Smooth muscle cell (in vitro differentiated cells): ENCODE measurements at regions not wholly inside any gene's neighbourhood (a gene's known extent, or its start where the extent isn't known, plus 50 kb on each side); places are given as distances from the start of the nearest gene placed in this dataset.

Experiments used
- DNase-seq: peaks from one replicate; lab custom pipeline; 2025; ENCODE audit not compliant: unreplicated experiment; lab: John Stamatoyannopoulos, UW
- H2AFZ ChIP-seq: fragments of 200-600 bp; sonication (generic); 2 replicates; pipeline ENCODE4 v1.6.0; 2016; ENCODE audit warnings: antibody characterized with exemption, low read depth, mild to moderate bottlenecking
- H3F3A ChIP-seq: fragments of 200-600 bp; sonication (generic); 2 replicates; pipeline ENCODE4 v1.6.0; 2017; ENCODE audit warnings: antibody characterized with exemption, low read depth
- H3K27ac ChIP-seq: fragments of 200-600 bp; sonication (generic); 2 replicates; pipeline ENCODE4 v1.5.1; 2016; ENCODE audit warnings: low read depth, mild to moderate bottlenecking
- H3K27me3 ChIP-seq: fragments of 200-600 bp; sonication (generic); 2 replicates; pipeline ENCODE4 v1.6.1; 2016; ENCODE audit warnings: low read depth, mild to moderate bottlenecking
- H3K36me3 ChIP-seq: fragments of 200-600 bp; sonication (generic); 2 replicates; pipeline ENCODE4 v1.5.1; 2016; ENCODE audit warnings: low read depth
- H3K4me1 ChIP-seq: fragments of 200-600 bp; sonication (generic); 2 replicates; pipeline ENCODE4 v1.5.1; 2016; ENCODE audit warnings: low read depth
- H3K4me2 ChIP-seq: fragments of 200-600 bp; sonication (generic); 2 replicates; pipeline ENCODE4 v1.6.0; 2016; ENCODE audit warnings: mild to moderate bottlenecking
- H3K4me3 ChIP-seq: fragments of 200-600 bp; sonication (generic); 2 replicates; pipeline ENCODE4 v1.5.1; 2016; ENCODE audit warnings: mild to moderate bottlenecking
- H3K79me2 ChIP-seq: fragments of 200-600 bp; sonication (generic); 2 replicates; pipeline ENCODE4 v1.6.0; 2016; ENCODE audit warnings: low read depth, mild to moderate bottlenecking
- H3K9ac ChIP-seq: fragments of 200-600 bp; sonication (generic); 2 replicates; pipeline ENCODE4 v1.6.0; 2016; ENCODE audit warnings: low read depth
- H3K9me3 ChIP-seq: fragments of 200-600 bp; sonication (generic); replicated peaks from 2 replicates; pipeline ENCODE4 v1.5.1; 2016; ENCODE audit warnings: low read depth
- H4K20me1 ChIP-seq: fragments of 200-600 bp; sonication (generic); 2 replicates; pipeline ENCODE4 v1.6.0; 2016; ENCODE audit warnings: low read depth
- CTCF ChIP-seq: fragments of 200-600 bp; sonication (generic); IDR thresholded peaks from 2 replicates; pipeline ENCODE4 v1.5.1; 2017; ENCODE audit warnings: borderline replicate concordance, mild to moderate bottlenecking, antibody characterized with exemption; ENCODE audit not compliant: insufficient read depth, poor library complexity, severe bottlenecking
- WGBS: methylation state at CpG from one replicate; pipeline ENCODE4 v1.1.7; 2016; ENCODE audit warnings: low lambda C conversion rate; 5-methylcytosine and 5-hydroxymethylcytosine counted together

GRCh38 chr4:129546531-129546930 is 450.6 kb downstream of the C4orf33 start:
- Histone ChIP-seq H4K20me1 (no peaks in the 10 kb centered on the region), H3K27ac (no peak overlapping the region), H3K27me3 (no peaks in the 10 kb centered on the region), H3K79me2 (no peaks in the 10 kb centered on the region), H3K36me3 (no peaks in the 10 kb centered on the region), H2AFZ (no peak overlapping the region), H3K9me3 (no peaks in the 10 kb centered on the region), H3K4me2 (no peak overlapping the region), H3K4me1 (no peaks in the 10 kb centered on the region), H3K4me3 (no peak overlapping the region), H3K9ac (no peak overlapping the region), H3F3A (no peaks in the 10 kb centered on the region)
- no peak for TF ChIP-seq CTCF
- DNase-seq = no peak
- 78% methylated on average over 1 of the region's 1 CpG for WGBS

GRCh38 chr4:129550281-129550785 is 454.4 kb downstream of the C4orf33 start:
- no peaks in the 10 kb centered on the region for H3K36me3 ChIP-seq
- no peaks in the 10 kb centered on the region for H4K20me1 ChIP-seq
- 30% methylated on average over 1 of the region's 1 CpG for WGBS

DNA sequence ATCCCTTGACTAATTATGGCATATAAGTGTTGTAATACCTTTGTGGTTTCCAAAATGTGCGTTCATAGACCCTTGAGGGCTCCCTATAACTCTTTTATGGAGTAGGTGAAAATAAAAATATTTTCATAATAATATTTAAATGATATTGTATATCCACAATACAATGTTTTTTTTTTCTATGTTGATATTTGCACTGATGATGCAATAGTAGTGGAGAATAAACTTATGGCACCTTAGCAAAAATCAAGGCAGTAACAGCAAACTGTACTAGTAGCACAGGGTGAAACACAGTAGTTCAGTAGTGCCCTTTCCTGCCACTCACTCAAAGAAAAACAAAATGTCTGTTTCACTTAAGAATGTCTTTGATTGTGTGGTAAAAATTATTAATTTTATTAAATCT is 465.3 kb downstream of the C4orf33 start:
- Histone ChIP-seq H3K4me3 (no peak overlapping the region), H3K9me3 (no peaks in the 10 kb centered on the region), H4K20me1 (no peaks in the 10 kb centered on the region), H3K36me3 (no peaks in the 10 kb centered on the region), H3K4me1 (no peaks in the 10 kb centered on the region), H3F3A (no peaks in the 10 kb centered on the region), H3K9ac (no peak overlapping the region), H3K79me2 (no peaks in the 10 kb centered on the region), H3K27me3 (no peaks in the 10 kb centered on the region), H3K4me2 (no peak overlapping the region), H3K27ac (no peak overlapping the region), H2AFZ (no peak overlapping the region)
- 30% methylated on average over 1 of the region's 1 CpG for WGBS
- no peak for TF ChIP-seq CTCF
- no peak for DNase-seq

More at GRCh38 chr4:129550281-129550785, 454.4 kb downstream of the C4orf33 start:
- no peak overlapping the region for H3K9ac ChIP-seq
- DNase-seq = no peak
- no peaks in the 10 kb centered on the region for H3K4me1 ChIP-seq
- H3K4me2 ChIP-seq = no peak overlapping the region
- H2AFZ ChIP-seq = no peak overlapping the region
- H3K4me3 ChIP-seq = no peak overlapping the region
- H3K79me2 ChIP-seq = no peaks in the 10 kb centered on the region
- H3K27ac ChIP-seq = no peak overlapping the region
- no peaks in the 10 kb centered on the region for H3F3A ChIP-seq
- no peaks in the 10 kb centered on the region for H3K27me3 ChIP-seq
- TF ChIP-seq CTCF = no peak
- no peaks in the 10 kb centered on the region for H3K9me3 ChIP-seq

DNA sequence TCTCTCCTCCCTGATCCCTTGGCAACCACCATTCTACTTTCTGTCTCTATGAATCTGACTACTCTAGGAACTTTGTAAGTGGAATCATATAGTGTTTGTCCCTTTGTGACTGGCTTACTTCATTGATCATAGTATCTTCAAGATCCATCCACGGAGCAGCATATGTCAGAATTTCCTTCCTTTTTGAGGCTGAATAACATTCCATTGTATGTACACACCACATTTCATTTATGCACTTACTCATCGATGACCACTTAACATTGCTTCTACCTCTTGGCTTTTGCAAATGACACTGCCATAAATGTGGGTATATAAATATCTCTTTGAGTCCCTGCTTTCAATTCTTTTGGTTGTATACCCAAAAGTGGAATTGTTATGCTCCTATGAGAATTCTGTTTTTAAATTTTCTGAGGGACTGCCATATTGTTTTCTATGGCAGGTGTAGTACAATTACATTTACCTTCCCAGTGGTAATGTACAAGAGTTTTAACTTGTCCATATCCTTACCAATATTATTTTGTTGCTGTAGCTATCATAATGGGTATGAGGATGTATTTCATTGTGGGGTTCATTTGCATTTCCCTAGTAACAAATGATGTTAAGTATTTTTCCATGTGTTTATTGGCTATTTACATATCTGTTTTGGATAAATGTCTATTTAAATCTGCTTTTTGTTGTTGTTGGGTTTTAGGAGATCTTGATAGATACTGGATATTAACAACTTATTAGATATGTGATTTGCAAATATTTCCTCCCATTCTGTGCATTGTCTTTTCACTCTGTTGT is 466.1 kb downstream of the C4orf33 start:
- DNase-seq = no peak
- Histone ChIP-seq H3K4me2 (no peak overlapping the region), H3K79me2 (no peaks in the 10 kb centered on the region)

More for the DNA sequence above, 466.1 kb downstream of the C4orf33 start:
- Histone ChIP-seq H3K4me1 (no peaks in the 10 kb centered on the region), H3K36me3 (no peaks in the 10 kb centered on the region), H2AFZ (no peak overlapping the region), H3K9ac (no peak overlapping the region), H3K27me3 (no peaks in the 10 kb centered on the region), H4K20me1 (no peaks in the 10 kb centered on the region), H3K27ac (no peak overlapping the region), H3F3A (no peaks in the 10 kb centered on the region), H3K4me3 (no peak overlapping the region), H3K9me3 (no peaks in the 10 kb centered on the region)
- 88% methylated on average over 2 of the region's 2 CpGs for WGBS
- no peak for TF ChIP-seq CTCF
